Astrocyte (in vitro differentiated cells and primary cell): ENCODE measurements at regions not wholly inside any gene's neighbourhood (a gene's known extent, or its start where the extent isn't known, plus 50 kb on each side); places are given as distances from the start of the nearest gene placed in this dataset.

Source experiments
- DNase-seq: peaks from one replicate; pipeline ENCODE4 v3.0.0-alpha.2; 2010; ENCODE audit warnings: low read depth
- FAIRE-seq: peaks from 2 replicates; lab custom pipeline; 2011; peaks lifted over from hg19 to GRCh38; lab: Jason Lieb, UNC
- H2AFZ ChIP-seq: 2 replicates; pipeline ENCODE4 v1.6.0; 2012; ENCODE audit warnings: low read depth, low read length, inconsistent platforms
- H3K27ac ChIP-seq: 2 replicates; pipeline ENCODE4 v1.5.1; 2011; ENCODE audit warnings: low read depth, low read length, inconsistent platforms
- H3K27me3 ChIP-seq: 2 replicates; pipeline ENCODE4 v1.6.0; 2011; ENCODE audit warnings: low read length, inconsistent platforms; ENCODE audit not compliant: insufficient read depth
- H3K36me3 ChIP-seq: 2 replicates; pipeline ENCODE4 v1.5.1; 2011; ENCODE audit warnings: low read length, inconsistent platforms; ENCODE audit not compliant: insufficient read depth
- H3K4me1 ChIP-seq: 2 replicates; pipeline ENCODE4 v1.5.1; 2011; ENCODE audit warnings: low read length, inconsistent platforms; ENCODE audit not compliant: insufficient read depth
- H3K4me2 ChIP-seq: 2 replicates; pipeline ENCODE4 v1.6.0; 2012; ENCODE audit warnings: low read length, inconsistent platforms
- H3K4me3 ChIP-seq: 2 replicates; pipeline ENCODE4 v1.5.1; 2011; ENCODE audit warnings: low read depth, mild to moderate bottlenecking, low read length, inconsistent platforms; ENCODE audit not compliant: insufficient read depth
- H3K79me2 ChIP-seq: 2 replicates; pipeline ENCODE4 v1.6.0; 2012; ENCODE audit warnings: mild to moderate bottlenecking, low read length, inconsistent platforms; ENCODE audit not compliant: insufficient read depth
- H3K9ac ChIP-seq: 2 replicates; pipeline ENCODE4 v1.6.0; 2012; ENCODE audit warnings: mild to moderate bottlenecking, low read length, inconsistent platforms
- H3K9me3 ChIP-seq: 2 replicates; pipeline ENCODE4 v1.5.1; 2012; ENCODE audit warnings: low read depth, mild to moderate bottlenecking, low read length, inconsistent platforms; ENCODE audit not compliant: insufficient read depth
- H4K20me1 ChIP-seq: 2 replicates; pipeline ENCODE4 v1.6.0; 2012; ENCODE audit warnings: low read length, inconsistent platforms; ENCODE audit not compliant: insufficient read depth
- H3K27ac Mint-ChIP-seq: one replicate; pipeline ENCODE4 v1.8.0; 2021; ENCODE audit warnings: mild to moderate bottlenecking, mixed read lengths; ENCODE audit not compliant: unreplicated experiment
- H3K27me3 Mint-ChIP-seq: one replicate; pipeline ENCODE4 v1.8.0; 2021; ENCODE audit warnings: low read depth, mixed read lengths; ENCODE audit not compliant: unreplicated experiment
- H3K36me3 Mint-ChIP-seq: one replicate; pipeline ENCODE4 v1.8.0; 2021; ENCODE audit warnings: low read depth, mixed read lengths; ENCODE audit not compliant: unreplicated experiment
- H3K4me1 Mint-ChIP-seq: one replicate; pipeline ENCODE4 v1.8.0; 2021; ENCODE audit warnings: low read depth, mixed read lengths; ENCODE audit not compliant: unreplicated experiment
- H3K4me3 Mint-ChIP-seq: one replicate; pipeline ENCODE4 v1.8.0; 2021; ENCODE audit warnings: mild to moderate bottlenecking, moderate library complexity, mixed read lengths; ENCODE audit not compliant: unreplicated experiment
- H3K9me3 Mint-ChIP-seq: one replicate; pipeline ENCODE4 v1.8.0; 2021; ENCODE audit warnings: mild to moderate bottlenecking, mixed read lengths; ENCODE audit not compliant: unreplicated experiment
- EZH2 ChIP-seq: IDR thresholded peaks from 2 replicates; pipeline ENCODE4 v1.6.1; 2012; ENCODE audit warnings: mild to moderate bottlenecking, low read length, inconsistent platforms; ENCODE audit not compliant: insufficient read depth
- TF ChIP-seq, protein P1 (sequence below): IDR thresholded peaks from 2 replicates; pipeline ENCODE4 v1.5.1; 2011; ENCODE audit warnings: low read depth, mild to moderate bottlenecking, inconsistent platforms, low read length, moderate library complexity; ENCODE audit not compliant: insufficient read depth

DNA sequence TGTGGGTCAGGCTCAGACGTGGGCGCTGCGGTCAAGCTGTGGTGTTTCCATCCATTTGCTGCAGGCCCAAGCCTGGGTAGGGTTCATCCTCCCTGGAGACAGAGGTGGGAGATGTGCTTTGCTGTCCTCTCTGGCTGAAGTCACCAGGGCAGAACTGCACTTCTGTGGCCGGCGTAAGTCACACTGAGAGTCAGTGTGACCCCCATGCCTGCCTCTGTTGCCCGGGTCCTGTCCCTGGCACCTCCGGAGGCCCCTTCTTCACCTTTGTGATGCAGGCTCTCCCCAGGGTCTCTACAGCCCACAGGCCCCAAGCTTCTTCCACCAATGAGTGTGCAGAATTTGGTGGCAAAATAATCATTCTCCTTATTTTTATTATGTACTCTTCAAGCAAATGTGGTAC is 53.8 kb upstream of the DACT2 start:
- Histone ChIP-seq H3K36me3 (no peaks in the 10 kb centered on the region), H3K4me2 (no peak overlapping the region), H3K4me3 (no peak overlapping the region), H3K4me1 (no peaks in the 10 kb centered on the region), H3K79me2 (no peaks in the 10 kb centered on the region), H3K27ac (no peak overlapping the region), H4K20me1 (no peaks in the 10 kb centered on the region), H2AFZ (no peak overlapping the region), H3K27me3 (no peaks in the 10 kb centered on the region), H3K9me3 (peaks cover 4% of the 10 kb centered on the region), H3K9ac (no peak overlapping the region)
- peaks cover 37% of the 10 kb centered on the region for H3K27me3 Mint-ChIP-seq
- TF ChIP-seq, protein P1, sequence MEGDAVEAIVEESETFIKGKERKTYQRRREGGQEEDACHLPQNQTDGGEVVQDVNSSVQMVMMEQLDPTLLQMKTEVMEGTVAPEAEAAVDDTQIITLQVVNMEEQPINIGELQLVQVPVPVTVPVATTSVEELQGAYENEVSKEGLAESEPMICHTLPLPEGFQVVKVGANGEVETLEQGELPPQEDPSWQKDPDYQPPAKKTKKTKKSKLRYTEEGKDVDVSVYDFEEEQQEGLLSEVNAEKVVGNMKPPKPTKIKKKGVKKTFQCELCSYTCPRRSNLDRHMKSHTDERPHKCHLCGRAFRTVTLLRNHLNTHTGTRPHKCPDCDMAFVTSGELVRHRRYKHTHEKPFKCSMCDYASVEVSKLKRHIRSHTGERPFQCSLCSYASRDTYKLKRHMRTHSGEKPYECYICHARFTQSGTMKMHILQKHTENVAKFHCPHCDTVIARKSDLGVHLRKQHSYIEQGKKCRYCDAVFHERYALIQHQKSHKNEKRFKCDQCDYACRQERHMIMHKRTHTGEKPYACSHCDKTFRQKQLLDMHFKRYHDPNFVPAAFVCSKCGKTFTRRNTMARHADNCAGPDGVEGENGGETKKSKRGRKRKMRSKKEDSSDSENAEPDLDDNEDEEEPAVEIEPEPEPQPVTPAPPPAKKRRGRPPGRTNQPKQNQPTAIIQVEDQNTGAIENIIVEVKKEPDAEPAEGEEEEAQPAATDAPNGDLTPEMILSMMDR, result no peak
- TF ChIP-seq EZH2, result no peak
- DNase-seq (no peak), FAIRE-seq (no peak)
- H3K9me3 Mint-ChIP-seq, result peaks cover 5% of the 10 kb centered on the region
- no peaks in the 10 kb centered on the region for H3K36me3 Mint-ChIP-seq
- peaks cover 2% of the 10 kb centered on the region for H3K4me1 Mint-ChIP-seq
- no peak overlapping the region for H3K27ac Mint-ChIP-seq
- no peak overlapping the region for H3K4me3 Mint-ChIP-seq

DNA sequence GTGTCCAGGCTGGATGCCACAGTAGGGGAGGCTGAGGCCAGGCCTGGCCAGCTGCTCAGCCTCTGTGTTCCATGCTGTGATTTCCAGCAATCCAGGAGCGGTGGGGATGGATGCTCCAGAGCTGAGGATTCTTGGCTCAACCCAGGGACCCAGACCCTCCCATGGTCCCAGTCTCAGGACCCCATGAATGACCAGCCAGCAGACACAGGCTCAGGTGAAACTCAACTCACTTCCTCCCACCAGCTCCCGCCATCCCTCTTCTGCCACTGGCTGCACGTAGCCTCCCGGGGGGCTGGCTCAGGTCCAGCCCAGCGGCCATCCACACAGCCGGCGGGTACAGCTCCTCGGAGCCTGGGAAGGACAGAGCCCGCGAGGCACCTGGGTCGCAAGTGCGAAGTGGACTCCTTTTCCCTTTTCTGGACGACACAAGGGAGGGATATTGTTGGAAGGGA is 54.5 kb upstream of the DACT2 start:
- H3K27ac Mint-ChIP-seq, result no peak overlapping the region
- TF ChIP-seq EZH2, result no peak
- TF ChIP-seq, protein P1, result no peak
- no peaks in the 10 kb centered on the region for H3K36me3 ChIP-seq

GRCh38 chr6:168374541-168375071 is 55.0 kb upstream of the DACT2 start:
- Mint-ChIP-seq H3K27ac (no peak overlapping the region), H3K36me3 (no peaks in the 10 kb centered on the region), H3K27me3 (peaks cover 33% of the 10 kb centered on the region), H3K9me3 (peaks cover 5% of the 10 kb centered on the region), H3K4me3 (no peak overlapping the region), H3K4me1 (no peaks in the 10 kb centered on the region)
- no peak overlapping the region for H2AFZ ChIP-seq
- no peaks in the 10 kb centered on the region for H3K36me3 ChIP-seq
- H3K79me2 ChIP-seq, result no peaks in the 10 kb centered on the region
- TF ChIP-seq EZH2, result no peak
- TF ChIP-seq, protein P1, result no peak
- H3K27ac ChIP-seq, result no peak overlapping the region
- no peak overlapping the region for H3K4me3 ChIP-seq
- no peak overlapping the region for H3K4me2 ChIP-seq
- H3K9ac ChIP-seq, result no peak overlapping the region
- no peaks in the 10 kb centered on the region for H4K20me1 ChIP-seq
- H3K27me3 ChIP-seq, result no peaks in the 10 kb centered on the region
- FAIRE-seq (no peak), DNase-seq (no peak)
- H3K4me1 ChIP-seq, result no peaks in the 10 kb centered on the region
- peaks cover 8% of the 10 kb centered on the region for H3K9me3 ChIP-seq

More for the DNA sequence above, 54.5 kb upstream of the DACT2 start:
- Mint-ChIP-seq H3K36me3 (no peaks in the 10 kb centered on the region), H3K4me3 (no peak overlapping the region), H3K4me1 (no peaks in the 10 kb centered on the region), H3K9me3 (peaks cover 5% of the 10 kb centered on the region), H3K27me3 (peaks cover 35% of the 10 kb centered on the region)
- H3K9me3 ChIP-seq, result peaks cover 5% of the 10 kb centered on the region
- H3K4me2 ChIP-seq, result no peak overlapping the region
- no peaks in the 10 kb centered on the region for H3K27me3 ChIP-seq
- H3K4me1 ChIP-seq, result no peaks in the 10 kb centered on the region
- FAIRE-seq (no peak), DNase-seq (no peak)
- H2AFZ ChIP-seq, result no peak overlapping the region
- no peak overlapping the region for H3K4me3 ChIP-seq
- no peaks in the 10 kb centered on the region for H4K20me1 ChIP-seq
- no peaks in the 10 kb centered on the region for H3K79me2 ChIP-seq
- no peak overlapping the region for H3K27ac ChIP-seq
- no peak overlapping the region for H3K9ac ChIP-seq
